Activated CD8-positive, alpha-beta T cell treated with anti-CD3 and anti-CD28 coated beads, Interleukin-2, amount 10 ng/mL, durations not matched to agents 7 days and 5 days (primary cell): ENCODE measurements at regions not wholly inside any gene's neighbourhood (a gene's known extent, or its start where the extent isn't known, plus 50 kb on each side); places are given as distances from the start of the nearest gene placed in this dataset.
"Not testable (repeated sequence)": the region's sequence is repeated elsewhere in the genome, so short reads cannot be mapped to it uniquely, and the experiment has no call there.

ENCODE experiments used
- ATAC-seq: fragments of 150-1000 bp; cut with Tn5 transposase; one replicate; pipeline ENCODE4 v1.10.0; 2021; ENCODE audit warnings: moderate library complexity
- CTCF ChIA-PET: fragments of 350-600 bp; sonication (Branson Sonifier 250); formaldehyde crosslinking; loops from one replicate; lab custom pipeline; 2021; ENCODE audit warnings: antibody characterized with exemption; lab: Charles Lee
- POLR2A ChIA-PET: fragments of 350-600 bp; sonication (Branson Sonifier 250); formaldehyde crosslinking; loops from one replicate; lab custom pipeline; 2021; ENCODE audit warnings: antibody characterized with exemption; lab: Charles Lee
- DNase-seq: peaks from one replicate; pipeline ENCODE4 v3.0.0-alpha.2; 2020
- H3K27ac Mint-ChIP-seq: one replicate; pipeline ENCODE4 v1.8.0; 2021; ENCODE audit warnings: mild to moderate bottlenecking, mixed read lengths
- H3K27me3 Mint-ChIP-seq: one replicate; pipeline ENCODE4 v1.8.0; 2021; ENCODE audit warnings: low read depth, mixed read lengths
- H3K36me3 Mint-ChIP-seq: one replicate; pipeline ENCODE4 v1.8.0; 2021; ENCODE audit warnings: low read depth, mixed read lengths
- H3K4me1 Mint-ChIP-seq: one replicate; pipeline ENCODE4 v1.8.0; 2021; ENCODE audit warnings: low read depth, mixed read lengths
- H3K4me3 Mint-ChIP-seq: one replicate; pipeline ENCODE4 v1.8.0; 2021; ENCODE audit warnings: mild to moderate bottlenecking, mixed read lengths
- H3K9me3 Mint-ChIP-seq: one replicate; pipeline ENCODE4 v1.8.0; 2022; ENCODE audit warnings: mixed read lengths; ENCODE audit not compliant: insufficient read depth

- Mint-ChIP-seq H3K9me3 (peaks cover 4% of the 10 kb centered on the region), H3K27me3 (no peaks in the 10 kb centered on the region), H3K4me3 (no peak overlapping the region), H3K27ac (no peak overlapping the region), H3K36me3 (no peaks in the 10 kb centered on the region), H3K4me1 (no peaks in the 10 kb centered on the region)
- POLR2A ChIA-PET = no interaction called here
- CTCF ChIA-PET = no interaction called here
- DNase-seq (no peak), ATAC-seq (no peak)
Observed at GRCh38 chr11:134662629-134663360, 250.8 kb upstream of the B3GAT1 start.

GRCh38 chr11:134661660-134662059 lies 249.6 kb upstream of the B3GAT1 start:
- Mint-ChIP-seq H3K27me3 (no peaks in the 10 kb centered on the region), H3K4me1 (no peaks in the 10 kb centered on the region), H3K4me3 (no peak overlapping the region), H3K27ac (no peak overlapping the region), H3K36me3 (no peaks in the 10 kb centered on the region), H3K9me3 (peaks cover 4% of the 10 kb centered on the region)
- POLR2A ChIA-PET = no interaction called here
- DNase-seq (no peak), ATAC-seq (no peak)
- CTCF ChIA-PET = no interaction called here

- H3K27me3 Mint-ChIP-seq = no peaks in the 10 kb centered on the region
- DNase-seq (peak; percentile 0), ATAC-seq (no peak)
- H3K9me3 Mint-ChIP-seq = peaks cover 4% of the 10 kb centered on the region
- no peak overlapping the region for H3K27ac Mint-ChIP-seq
- H3K4me1 Mint-ChIP-seq = peaks cover 4% of the 10 kb centered on the region
- POLR2A ChIA-PET = no interaction called here
- H3K4me3 Mint-ChIP-seq = no peak overlapping the region
- H3K36me3 Mint-ChIP-seq = peaks cover 2% of the 10 kb centered on the region
- CTCF ChIA-PET = no interaction called here
Observed at GRCh38 chr11:134660416-134660815, 248.4 kb upstream of the B3GAT1 start.

GRCh38 chr11:134659882-134660281 lies 247.8 kb upstream of the B3GAT1 start:
- Mint-ChIP-seq H3K4me1 (peaks cover 8% of the 10 kb centered on the region), H3K9me3 (peaks cover 4% of the 10 kb centered on the region), H3K27me3 (no peaks in the 10 kb centered on the region), H3K4me3 (no peak overlapping the region), H3K27ac (no peak overlapping the region), H3K36me3 (peaks cover 2% of the 10 kb centered on the region)
- POLR2A ChIA-PET = no interaction called here
- CTCF ChIA-PET = no interaction called here
- ATAC-seq = no peak
- no peak for DNase-seq

- DNase-seq (peak; percentile 12), ATAC-seq (no peak)
- peaks cover 13% of the 10 kb centered on the region for H3K4me1 Mint-ChIP-seq
- H3K4me3 Mint-ChIP-seq = no peak overlapping the region
- peaks cover 4% of the 10 kb centered on the region for H3K9me3 Mint-ChIP-seq
- POLR2A ChIA-PET = no interaction called here
- CTCF ChIA-PET = interaction anchor here (0.6 kb wide), 1 partner anchor 408 kb away, joined by 4 read pairs; no protein-coding TSS in a partner anchor
- H3K27me3 Mint-ChIP-seq = no peaks in the 10 kb centered on the region
- H3K36me3 Mint-ChIP-seq = peaks cover 2% of the 10 kb centered on the region
- H3K27ac Mint-ChIP-seq = no peak overlapping the region
Observed at GRCh38 chr11:134658481-134659225, 246.6 kb upstream of the B3GAT1 start.

- ATAC-seq = no peak
- H3K4me1 Mint-ChIP-seq = peaks cover 13% of the 10 kb centered on the region
- no peaks in the 10 kb centered on the region for H3K27me3 Mint-ChIP-seq
- ChIA-PET POLR2A (no interaction called here), CTCF (no interaction called here)
- H3K36me3 Mint-ChIP-seq = peaks cover 2% of the 10 kb centered on the region
- peaks cover 4% of the 10 kb centered on the region for H3K9me3 Mint-ChIP-seq
- DNase-seq = no peak
- H3K4me3 Mint-ChIP-seq = no peak overlapping the region
- H3K27ac Mint-ChIP-seq = no peak overlapping the region
Observed at GRCh38 chr11:134657631-134658030, 245.6 kb upstream of the B3GAT1 start.

- DNase-seq (peak; percentile 9), ATAC-seq (no peak)
- ChIA-PET CTCF (no interaction called here), POLR2A (no interaction called here)
- no peaks in the 10 kb centered on the region for H3K27me3 Mint-ChIP-seq
- H3K27ac Mint-ChIP-seq = no peak overlapping the region
- H3K4me3 Mint-ChIP-seq = no peak overlapping the region
- H3K36me3 Mint-ChIP-seq = peaks cover 2% of the 10 kb centered on the region
- peaks cover 13% of the 10 kb centered on the region for H3K4me1 Mint-ChIP-seq
- peaks cover 4% of the 10 kb centered on the region for H3K9me3 Mint-ChIP-seq
Observed at GRCh38 chr11:134656861-134657540, 245.0 kb upstream of the B3GAT1 start.

- H3K27me3 Mint-ChIP-seq, CTCF ChIA-PET, H3K27ac Mint-ChIP-seq, H3K36me3 Mint-ChIP-seq, ATAC-seq, POLR2A ChIA-PET, H3K9me3 Mint-ChIP-seq, DNase-seq, H3K4me3 Mint-ChIP-seq: not testable (repeated sequence)
- H3K4me1 Mint-ChIP-seq = peaks cover 13% of the 10 kb centered on the region
Observed at GRCh38 chr11:134656086-134656840, 244.2 kb upstream of the B3GAT1 start.

- ATAC-seq (no peak), DNase-seq (no peak)
- CTCF ChIA-PET = no interaction called here
- Mint-ChIP-seq H3K27ac (no peak overlapping the region), H3K9me3 (peaks cover 4% of the 10 kb centered on the region), H3K4me1 (peaks cover 13% of the 10 kb centered on the region), H3K4me3 (no peak overlapping the region), H3K36me3 (peaks cover 2% of the 10 kb centered on the region), H3K27me3 (no peaks in the 10 kb centered on the region)
- POLR2A ChIA-PET = no interaction called here
Observed at GRCh38 chr11:134655189-134655989, 243.3 kb upstream of the B3GAT1 start.

GRCh38 chr11:134654161-134654915 lies 242.3 kb upstream of the B3GAT1 start:
- DNase-seq (peak; percentile 35), ATAC-seq (peak; percentile 53)
- ChIA-PET POLR2A (no interaction called here), CTCF (no interaction called here)
- Mint-ChIP-seq H3K27me3 (peaks cover 3% of the 10 kb centered on the region), H3K27ac (no peak overlapping the region), H3K9me3 (peaks cover 4% of the 10 kb centered on the region), H3K36me3 (peaks cover 2% of the 10 kb centered on the region), H3K4me3 (no peak overlapping the region), H3K4me1 (peaks cover 13% of the 10 kb centered on the region)
